IPS-18a (cell line): ENCODE measurements at regions not wholly inside any gene's neighbourhood (a gene's known extent, or its start where the extent isn't known, plus 50 kb on each side); places are given as distances from the start of the nearest gene placed in this dataset.

ENCODE experiments used
- H3K27ac ChIP-seq: one replicate; pipeline ENCODE4 v1.5.1; 2013; ENCODE audit warnings: low read length
- H3K27me3 ChIP-seq: one replicate; pipeline ENCODE4 v1.6.1; 2013; ENCODE audit warnings: mild to moderate bottlenecking, low read length; ENCODE audit not compliant: control insufficient read depth, insufficient read depth
- H3K36me3 ChIP-seq: one replicate; pipeline ENCODE4 v1.6.1; 2013; ENCODE audit warnings: low read depth, low read length; ENCODE audit not compliant: control insufficient read depth
- H3K4me1 ChIP-seq: one replicate; pipeline ENCODE4 v1.6.1; 2013; ENCODE audit warnings: low read depth, low read length; ENCODE audit not compliant: control insufficient read depth
- H3K4me3 ChIP-seq: one replicate; pipeline ENCODE4 v1.5.1; 2013; ENCODE audit warnings: low read length
- H3K9ac ChIP-seq: one replicate; pipeline ENCODE4 v1.6.1; 2013; ENCODE audit warnings: mild to moderate bottlenecking, low read length, moderate library complexity
- H3K9me3 ChIP-seq: one replicate; pipeline ENCODE4 v1.6.1; 2013; ENCODE audit warnings: low read depth, low read length; ENCODE audit not compliant: control insufficient read depth

- H3K27ac ChIP-seq: no peak overlapping the region
- no peak overlapping the region for H3K4me3 ChIP-seq
- H3K4me1 ChIP-seq: no peaks in the 10 kb centered on the region
- H3K27me3 ChIP-seq: no peaks in the 10 kb centered on the region
- H3K36me3 ChIP-seq: no peaks in the 10 kb centered on the region
- no peak overlapping the region for H3K9ac ChIP-seq
- no peaks in the 10 kb centered on the region for H3K9me3 ChIP-seq
Measured at GRCh38 chr2:212929116-212929515, 222.3 kb downstream of the IKZF2 start.

GRCh38 chr2:212928681-212929080 lies 222.7 kb downstream of the IKZF2 start:
- H3K27ac ChIP-seq: no peak overlapping the region
- H3K9me3 ChIP-seq: no peaks in the 10 kb centered on the region

GRCh38 chr2:212926940-212927339 lies 224.5 kb downstream of the IKZF2 start:
- H3K9ac ChIP-seq: no peak overlapping the region
- H3K27me3 ChIP-seq: no peaks in the 10 kb centered on the region
- H3K4me3 ChIP-seq: no peak overlapping the region
- no peak overlapping the region for H3K27ac ChIP-seq
- peaks cover 5% of the 10 kb centered on the region for H3K4me1 ChIP-seq
- no peaks in the 10 kb centered on the region for H3K9me3 ChIP-seq
- H3K36me3 ChIP-seq: no peaks in the 10 kb centered on the region

More at GRCh38 chr2:212928681-212929080, 222.7 kb downstream of the IKZF2 start:
- H3K4me1 ChIP-seq: no peaks in the 10 kb centered on the region
- no peak overlapping the region for H3K4me3 ChIP-seq
- H3K27me3 ChIP-seq: no peaks in the 10 kb centered on the region
- no peaks in the 10 kb centered on the region for H3K36me3 ChIP-seq
- H3K9ac ChIP-seq: no peak overlapping the region

GRCh38 chr2:212923393-212923792 lies 228.0 kb downstream of the IKZF2 start:
- Histone ChIP-seq H3K36me3 (no peaks in the 10 kb centered on the region), H3K4me1 (peaks cover 18% of the 10 kb centered on the region), H3K4me3 (no peak overlapping the region), H3K27me3 (no peaks in the 10 kb centered on the region), H3K27ac (no peak overlapping the region), H3K9ac (no peak overlapping the region), H3K9me3 (no peaks in the 10 kb centered on the region)

- Histone ChIP-seq H3K9me3 (no peaks in the 10 kb centered on the region), H3K36me3 (no peaks in the 10 kb centered on the region), H3K27me3 (no peaks in the 10 kb centered on the region), H3K4me3 (no peak overlapping the region), H3K4me1 (peaks cover 25% of the 10 kb centered on the region), H3K27ac (no peak overlapping the region), H3K9ac (no peak overlapping the region)
Measured at GRCh38 chr2:212922701-212923100, 228.7 kb downstream of the IKZF2 start.

- H3K9ac ChIP-seq: no peak overlapping the region
Measured at GRCh38 chr2:212921711-212922110, 229.7 kb downstream of the IKZF2 start.

GRCh38 chr2:212921061-212921460 lies 230.4 kb downstream of the IKZF2 start:
- Histone ChIP-seq H3K4me1 (peaks cover 38% of the 10 kb centered on the region), H3K27ac (no peak overlapping the region), H3K36me3 (no peaks in the 10 kb centered on the region), H3K9me3 (no peaks in the 10 kb centered on the region), H3K27me3 (no peaks in the 10 kb centered on the region), H3K4me3 (no peak overlapping the region), H3K9ac (no peak overlapping the region)

More at GRCh38 chr2:212921711-212922110, 229.7 kb downstream of the IKZF2 start:
- Histone ChIP-seq H3K36me3 (no peaks in the 10 kb centered on the region), H3K9me3 (no peaks in the 10 kb centered on the region), H3K4me1 (peaks cover 31% of the 10 kb centered on the region), H3K27me3 (no peaks in the 10 kb centered on the region), H3K4me3 (no peak overlapping the region), H3K27ac (no peak overlapping the region)

- no peak overlapping the region for H3K9ac ChIP-seq
- no peaks in the 10 kb centered on the region for H3K36me3 ChIP-seq
- H3K9me3 ChIP-seq: no peaks in the 10 kb centered on the region
- H3K4me3 ChIP-seq: no peak overlapping the region
- H3K27ac ChIP-seq: no peak overlapping the region
- no peaks in the 10 kb centered on the region for H3K27me3 ChIP-seq
- H3K4me1 ChIP-seq: peaks cover 40% of the 10 kb centered on the region
Measured at GRCh38 chr2:212919238-212919637, 232.2 kb downstream of the IKZF2 start.

- Histone ChIP-seq H3K4me3 (no peak overlapping the region), H3K4me1 (peaks cover 40% of the 10 kb centered on the region), H3K9ac (no peak overlapping the region), H3K27me3 (no peaks in the 10 kb centered on the region), H3K27ac (no peak overlapping the region), H3K36me3 (no peaks in the 10 kb centered on the region), H3K9me3 (no peaks in the 10 kb centered on the region)
Measured at GRCh38 chr2:212918336-212918735, 233.1 kb downstream of the IKZF2 start.

- H3K36me3 ChIP-seq: no peaks in the 10 kb centered on the region
- H3K4me3 ChIP-seq: no peak overlapping the region
- no peaks in the 10 kb centered on the region for H3K9me3 ChIP-seq
- no peak overlapping the region for H3K9ac ChIP-seq
- no peak overlapping the region for H3K27ac ChIP-seq
- H3K4me1 ChIP-seq: peaks cover 32% of the 10 kb centered on the region
- H3K27me3 ChIP-seq: no peaks in the 10 kb centered on the region
Measured at GRCh38 chr2:212915121-212915782, 236.2 kb downstream of the IKZF2 start.

- Histone ChIP-seq H3K4me1 (peaks cover 31% of the 10 kb centered on the region), H3K27ac (no peak overlapping the region), H3K4me3 (no peak overlapping the region)
Measured at GRCh38 chr2:212914392-212914791, 237.0 kb downstream of the IKZF2 start.

GRCh38 chr2:212913640-212914306 lies 237.6 kb downstream of the IKZF2 start:
- Histone ChIP-seq H3K27ac (no peak overlapping the region), H3K4me1 (peaks cover 25% of the 10 kb centered on the region), H3K9ac (no peak overlapping the region), H3K27me3 (no peaks in the 10 kb centered on the region), H3K9me3 (no peaks in the 10 kb centered on the region), H3K36me3 (no peaks in the 10 kb centered on the region), H3K4me3 (no peak overlapping the region)

More at GRCh38 chr2:212914392-212914791, 237.0 kb downstream of the IKZF2 start:
- no peaks in the 10 kb centered on the region for H3K9me3 ChIP-seq
- H3K36me3 ChIP-seq: no peaks in the 10 kb centered on the region
- no peak overlapping the region for H3K9ac ChIP-seq
- H3K27me3 ChIP-seq: no peaks in the 10 kb centered on the region
